ENCODE measurements at regions not wholly inside any gene's neighbourhood (a gene's known extent, or its start where the extent isn't known, plus 50 kb on each side); places are given as distances from the start of the nearest gene placed in this dataset.

GRCh38 chr5:133807348-133807747 lies 161.1 kb downstream of the C5orf15 start:
- no peak for DNase-seq (ENCODE audit: low read depth)
- no peak for TF ChIP-seq CTCF (conservative IDR thresholded peaks at IDR 0.05; ENCODE audit: low read depth, low read length)
- H3K4me3 ChIP-seq (ENCODE audit: low read depth, low read length), result no peak overlapping the region

- no peak overlapping the region for H3K4me3 ChIP-seq (ENCODE audit: low read depth, low read length)
- DNase-seq (ENCODE audit: low read depth), result no peak
- TF ChIP-seq CTCF (conservative IDR thresholded peaks at IDR 0.05; ENCODE audit: low read depth, low read length), result no peak
These were observed 161.6 kb downstream of the C5orf15 start for GRCh38 chr5:133806847-133807246.

- TF ChIP-seq CTCF (conservative IDR thresholded peaks at IDR 0.05; ENCODE audit: low read depth, low read length), result no peak
- no peak overlapping the region for H3K4me3 ChIP-seq (ENCODE audit: low read depth, low read length)
- peak; percentile 52 for DNase-seq (ENCODE audit: low read depth)
These were observed 166.3 kb downstream of the C5orf15 start for GRCh38 chr5:133801955-133802751.

GRCh38 chr5:133801431-133801830 lies 167.0 kb downstream of the C5orf15 start:
- DNase-seq (ENCODE audit: low read depth), result no peak
- no peak overlapping the region for H3K4me3 ChIP-seq (ENCODE audit: low read depth, low read length)
- no peak for TF ChIP-seq CTCF (conservative IDR thresholded peaks at IDR 0.05; ENCODE audit: low read depth, low read length)

- no peak for DNase-seq (ENCODE audit: low read depth)
- no peak overlapping the region for H3K4me3 ChIP-seq (ENCODE audit: low read depth, low read length)
- no peak for TF ChIP-seq CTCF (conservative IDR thresholded peaks at IDR 0.05; ENCODE audit: low read depth, low read length)
These were observed 168.7 kb downstream of the C5orf15 start for GRCh38 chr5:133799571-133800237.

- TF ChIP-seq CTCF (conservative IDR thresholded peaks at IDR 0.05; ENCODE audit: low read depth, low read length), result no peak
- DNase-seq (ENCODE audit: low read depth), result peak; percentile 35
- no peak overlapping the region for H3K4me3 ChIP-seq (ENCODE audit: low read depth, low read length)
These were observed 171.3 kb downstream of the C5orf15 start for GRCh38 chr5:133797167-133797566.
